ENCODE measurements at regions not wholly inside any gene's neighbourhood (a gene's known extent, or its start where the extent isn't known, plus 50 kb on each side); places are given as distances from the start of the nearest gene placed in this dataset.

DNA sequence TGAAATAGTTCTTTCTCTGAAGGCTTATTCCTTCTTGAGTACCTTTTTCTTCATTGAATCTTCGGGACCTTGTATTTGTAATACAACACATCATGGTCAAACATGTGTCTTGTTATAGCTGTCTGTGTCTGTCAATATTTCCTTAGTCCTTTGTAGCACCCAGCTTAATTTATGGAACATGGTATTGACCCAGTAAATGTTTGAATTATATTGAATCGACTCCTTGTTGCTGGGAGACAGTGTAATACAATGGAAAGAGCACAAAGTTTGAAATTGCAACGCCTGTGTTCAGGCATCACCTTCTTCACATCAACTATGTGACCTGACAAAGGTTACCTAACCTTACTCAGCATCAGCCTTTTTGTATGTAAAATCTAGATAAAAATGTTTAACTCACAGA, 267.2 kb upstream of the CYRIA start:
- H3K4me1 ChIP-seq (ENCODE audit: control insufficient read depth in 2 of 2, insufficient read depth in 2 of 2, low read length in 2 of 2): no peaks in the 10 kb centered on the region
- H4K20me1 ChIP-seq (ENCODE audit: control insufficient read depth, insufficient read depth, low read length, poor library complexity, severe bottlenecking): no peaks in the 10 kb centered on the region
- no peak overlapping the region for H3K4me3 ChIP-seq (ENCODE audit: control extremely low read depth in 1 of 5, extremely low read depth in 1 of 5, insufficient read depth in 1 of 5, low read depth in 2 of 5, low read length in 4 of 5)
- intact Hi-C loops (cut with micrococcal nuclease): no loop called here
- Mint-ChIP-seq H3K9me3 (ENCODE audit: insufficient read depth) (no peaks in the 10 kb centered on the region), H3K27ac (no peak overlapping the region), H3K27me3 (peaks cover 4% of the 10 kb centered on the region), H3K4me3 (no peak overlapping the region), H3K4me1 (no peaks in the 10 kb centered on the region)
- ATAC-seq (ENCODE audit: low read depth) (no peak), DNase-seq (no peak)
- WGBS (ENCODE audit: insufficient coverage): no CpG with 5 or more reads among the region's 3 CpGs
- ChIA-PET POLR2A (no interaction called here), CTCF (no interaction called here)
- no peak overlapping the region for H3K9ac ChIP-seq (ENCODE audit: low read length)
- TF ChIP-seq EZH2 (IDR thresholded peaks at IDR 0.05; ENCODE audit: borderline replicate concordance, insufficient read depth, low read depth, low read length, poor library complexity, severe bottlenecking) (no peak), CTCF (IDR thresholded peaks at IDR 0.05) (no peak)
- H3K27ac ChIP-seq (ENCODE audit: low read length in 2 of 2): no peak overlapping the region
- no peak overlapping the region for H3K4me2 ChIP-seq (replicated peaks; ENCODE audit: low read depth, low read length, poor library complexity, severe bottlenecking)
- no peaks in the 10 kb centered on the region for H3K36me3 ChIP-seq (replicated peaks in 1 of 2; ENCODE audit: control extremely low read depth in 1 of 2, control insufficient read depth in 1 of 2, extremely low read depth in 1 of 2, insufficient read depth in 2 of 2, low read length in 1 of 2)
- no peaks in the 10 kb centered on the region for H3K79me2 ChIP-seq (ENCODE audit: control insufficient read depth, insufficient read depth, low read length)
- H3K27me3 ChIP-seq (replicated peaks in 1 of 4; ENCODE audit: control extremely low read depth in 1 of 4, control insufficient read depth in 3 of 4, insufficient read depth in 4 of 4, low read length in 3 of 4): no peaks in the 10 kb centered on the region
- no peaks in the 10 kb centered on the region for H3K9me3 ChIP-seq (ENCODE audit: control extremely low read depth in 1 of 3, control insufficient read depth in 2 of 3, insufficient read depth in 1 of 3, low read length in 2 of 3)
- no peak overlapping the region for H2AFZ ChIP-seq (ENCODE audit: insufficient read depth, low read depth, low read length, poor library complexity, severe bottlenecking)

GRCh38 chr2:16931441-16931840, 265.8 kb upstream of the CYRIA start:
- ChIA-PET POLR2A (no interaction called here), CTCF (no interaction called here)
- DNase-seq: no peak
- H3K4me2 ChIP-seq (replicated peaks; ENCODE audit: low read depth, low read length, poor library complexity, severe bottlenecking): no peak overlapping the region
- H3K36me3 ChIP-seq (replicated peaks in 1 of 2; ENCODE audit: control extremely low read depth in 1 of 2, control insufficient read depth in 1 of 2, extremely low read depth in 1 of 2, insufficient read depth in 2 of 2, low read length in 1 of 2): no peaks in the 10 kb centered on the region
- no peaks in the 10 kb centered on the region for H3K79me2 ChIP-seq (ENCODE audit: control insufficient read depth, insufficient read depth, low read length)
- TF ChIP-seq CTCF (IDR thresholded peaks at IDR 0.05) (no peak), EZH2 (IDR thresholded peaks at IDR 0.05; ENCODE audit: borderline replicate concordance, insufficient read depth, low read depth, low read length, poor library complexity, severe bottlenecking) (no peak)
- no peaks in the 10 kb centered on the region for H3K9me3 Mint-ChIP-seq (ENCODE audit: insufficient read depth)
- no peak overlapping the region for H3K9ac ChIP-seq (ENCODE audit: low read length)
- intact Hi-C loops (cut with micrococcal nuclease): no loop called here
- no peaks in the 10 kb centered on the region for H3K9me3 ChIP-seq (ENCODE audit: control extremely low read depth in 1 of 3, control insufficient read depth in 2 of 3, insufficient read depth in 1 of 3, low read length in 2 of 3)
- no peak overlapping the region for H3K4me3 ChIP-seq (ENCODE audit: control extremely low read depth in 1 of 5, extremely low read depth in 1 of 5, insufficient read depth in 1 of 5, low read depth in 2 of 5, low read length in 4 of 5)
- H4K20me1 ChIP-seq (ENCODE audit: control insufficient read depth, insufficient read depth, low read length, poor library complexity, severe bottlenecking): no peaks in the 10 kb centered on the region
- no peak overlapping the region for H2AFZ ChIP-seq (ENCODE audit: insufficient read depth, low read depth, low read length, poor library complexity, severe bottlenecking)
- H3K27ac ChIP-seq (ENCODE audit: low read length in 2 of 2): no peak overlapping the region
- H3K4me1 ChIP-seq (ENCODE audit: control insufficient read depth in 2 of 2, insufficient read depth in 2 of 2, low read length in 2 of 2): no peaks in the 10 kb centered on the region
- H3K4me3 Mint-ChIP-seq: no peak overlapping the region
- no peaks in the 10 kb centered on the region for H3K27me3 ChIP-seq (replicated peaks in 1 of 4; ENCODE audit: control extremely low read depth in 1 of 4, control insufficient read depth in 3 of 4, insufficient read depth in 4 of 4, low read length in 3 of 4)
- H3K27ac Mint-ChIP-seq: no peak overlapping the region
- H3K27me3 Mint-ChIP-seq: peaks cover 4% of the 10 kb centered on the region
- no peaks in the 10 kb centered on the region for H3K4me1 Mint-ChIP-seq
- WGBS (ENCODE audit: insufficient coverage): 78% methylated on average over 2 of the region's 4 CpGs
- ATAC-seq (ENCODE audit: low read depth): no peak
